ENCODE measurements at regions not wholly inside any gene's neighbourhood (a gene's known extent, or its start where the extent isn't known, plus 50 kb on each side); places are given as distances from the start of the nearest gene placed in this dataset.

- TF ChIP-seq TAF1 (IDR thresholded peaks at IDR 0.05; ENCODE audit: borderline replicate concordance, insufficient read depth, low read length), result no peak
- TF ChIP-seq SIN3A (IDR thresholded peaks at IDR 0.05; ENCODE audit: borderline replicate concordance, insufficient read depth, low read length), result no peak
- TF ChIP-seq POLR2AphosphoS5 (IDR thresholded peaks at IDR 0.05; ENCODE audit: low read depth, low read length), result no peak
- TF ChIP-seq REST (IDR thresholded peaks at IDR 0.05; ENCODE audit: insufficient read depth in 1 of 2, low read depth in 2 of 2, low read length in 2 of 2), result no peak
- TF ChIP-seq FOXP2 (optimal IDR thresholded peaks at IDR 0.05; ENCODE audit: borderline replicate concordance, extremely low read depth, extremely low read length, insufficient read depth), result no peak
Observed at GRCh38 chr14:101242442-101243385, 318.6 kb upstream of the DIO3 start.

Measured in PFSK-1 (cell line).